Loucy (cell line): ENCODE measurements at regions not wholly inside any gene's neighbourhood (a gene's known extent, or its start where the extent isn't known, plus 50 kb on each side); places are given as distances from the start of the nearest gene placed in this dataset.

ENCODE experiments used
- H2AFZ ChIP-seq: fragments of 200-600 bp; sonication (generic); 2 replicates; pipeline ENCODE4 v1.6.0; 2016; ENCODE audit warnings: antibody characterized with exemption, mild to moderate bottlenecking, low read length, moderate library complexity
- H3F3A ChIP-seq: fragments of 200-600 bp; 2 replicates; pipeline ENCODE4 v1.6.0; 2016; ENCODE audit warnings: antibody characterized with exemption, low read depth, mild to moderate bottlenecking
- H3K27me3 ChIP-seq: fragments of 200-600 bp; sonication (generic); 2 replicates; pipeline ENCODE4 v1.6.1; 2014; ENCODE audit warnings: low read length, mild to moderate bottlenecking; ENCODE audit not compliant: insufficient read depth, poor library complexity, severe bottlenecking
- H3K36me3 ChIP-seq: fragments of 200-600 bp; sonication (generic); 2 replicates; pipeline ENCODE4 v1.6.1; 2016; ENCODE audit warnings: low read length; ENCODE audit not compliant: insufficient read depth
- H3K4me1 ChIP-seq: fragments of 200-600 bp; sonication (generic); 2 replicates; pipeline ENCODE4 v1.5.1; 2014; ENCODE audit warnings: low read length, mild to moderate bottlenecking; ENCODE audit not compliant: insufficient read depth, poor library complexity, severe bottlenecking
- H3K4me2 ChIP-seq: fragments of 200-600 bp; sonication (generic); 2 replicates; pipeline ENCODE4 v1.6.0; 2014; ENCODE audit warnings: antibody characterized with exemption, low read length, low read depth, mild to moderate bottlenecking; ENCODE audit not compliant: poor library complexity, severe bottlenecking
- H3K4me3 ChIP-seq: fragments of 200-600 bp; sonication (generic); 2 replicates; pipeline ENCODE4 v1.5.1; 2014; ENCODE audit warnings: low read length, mild to moderate bottlenecking, mixed read lengths; ENCODE audit not compliant: poor library complexity, severe bottlenecking
- H3K79me2 ChIP-seq: fragments of 200-600 bp; sonication (generic); 2 replicates; pipeline ENCODE4 v1.6.1; 2014; ENCODE audit warnings: low read length; ENCODE audit not compliant: insufficient read depth
- H3K9ac ChIP-seq: fragments of 200-600 bp; sonication (generic); 2 replicates; pipeline ENCODE4 v1.6.0; 2014; ENCODE audit warnings: mild to moderate bottlenecking, low read depth, low read length, moderate library complexity; ENCODE audit not compliant: poor library complexity, severe bottlenecking
- H3K9me2 ChIP-seq: fragments of 200-600 bp; sonication (generic); replicated peaks from 2 replicates; pipeline ENCODE4 v1.6.1; 2016; ENCODE audit warnings: low read depth, low read length, mixed read lengths
- H3K9me3 ChIP-seq: fragments of 200-600 bp; sonication (generic); 2 replicates; pipeline ENCODE4 v1.6.1; 2014; ENCODE audit warnings: mild to moderate bottlenecking, antibody characterized with exemption, low read length, low read depth; ENCODE audit not compliant: insufficient read depth
- H4K20me1 ChIP-seq: fragments of 200-600 bp; sonication (generic); 2 replicates; pipeline ENCODE4 v1.6.0; 2014; ENCODE audit warnings: antibody characterized with exemption, low read length, mild to moderate bottlenecking; ENCODE audit not compliant: insufficient read depth, poor library complexity, severe bottlenecking
- CTCF ChIP-seq: fragments of 200-600 bp; sonication (generic); conservative IDR thresholded peaks from 2 replicates; pipeline ENCODE4 v1.5.1; 2014; ENCODE audit warnings: mild to moderate bottlenecking, antibody characterized with exemption, low read length
- EZH2phosphoT487 ChIP-seq: fragments of 200-600 bp; IDR thresholded peaks from 2 replicates; pipeline ENCODE4 v1.6.1; 2018; ENCODE audit warnings: antibody characterized with exemption, mild to moderate bottlenecking, moderate library complexity, borderline replicate concordance

GRCh38 chrX:6962006-6962355 is 185.5 kb upstream of the STS start:
- no peaks in the 10 kb centered on the region for H3K27me3 ChIP-seq
- TF ChIP-seq EZH2phosphoT487 (no peak), CTCF (no peak)

GRCh38 chrX:6961286-6962005 is 186.1 kb upstream of the STS start:
- Histone ChIP-seq H3K4me1 (no peaks in the 10 kb centered on the region), H3K4me3 (no peak overlapping the region), H2AFZ (no peak overlapping the region), H3K9ac (no peak overlapping the region), H4K20me1 (no peaks in the 10 kb centered on the region), H3K36me3 (no peaks in the 10 kb centered on the region), H3K4me2 (no peak overlapping the region), H3K9me2 (no peaks in the 10 kb centered on the region), H3K27me3 (no peaks in the 10 kb centered on the region), H3K9me3 (no peaks in the 10 kb centered on the region), H3K79me2 (no peaks in the 10 kb centered on the region), H3F3A (no peaks in the 10 kb centered on the region)
- TF ChIP-seq EZH2phosphoT487 (no peak), CTCF (no peak)

More at GRCh38 chrX:6962006-6962355, 185.5 kb upstream of the STS start:
- H3K9me3 ChIP-seq: no peaks in the 10 kb centered on the region
- H2AFZ ChIP-seq: no peak overlapping the region
- H4K20me1 ChIP-seq: no peaks in the 10 kb centered on the region
- no peak overlapping the region for H3K4me2 ChIP-seq
- H3K79me2 ChIP-seq: no peaks in the 10 kb centered on the region
- H3K36me3 ChIP-seq: no peaks in the 10 kb centered on the region
- no peaks in the 10 kb centered on the region for H3K4me1 ChIP-seq
- H3K9ac ChIP-seq: no peak overlapping the region
- H3K4me3 ChIP-seq: no peak overlapping the region
- H3K9me2 ChIP-seq: no peaks in the 10 kb centered on the region
- H3F3A ChIP-seq: no peaks in the 10 kb centered on the region

- H3K9me3 ChIP-seq: no peaks in the 10 kb centered on the region
- H3K4me1 ChIP-seq: no peaks in the 10 kb centered on the region
- H3K9me2 ChIP-seq: no peaks in the 10 kb centered on the region
- H3K36me3 ChIP-seq: no peaks in the 10 kb centered on the region
- no peak overlapping the region for H2AFZ ChIP-seq
- no peak overlapping the region for H3K4me2 ChIP-seq
- H3K4me3 ChIP-seq: no peak overlapping the region
- no peak overlapping the region for H3K9ac ChIP-seq
- no peaks in the 10 kb centered on the region for H4K20me1 ChIP-seq
- TF ChIP-seq EZH2phosphoT487 (no peak), CTCF (no peak)
- H3K79me2 ChIP-seq: no peaks in the 10 kb centered on the region
- no peaks in the 10 kb centered on the region for H3K27me3 ChIP-seq
- no peaks in the 10 kb centered on the region for H3F3A ChIP-seq
These were observed 188.5 kb upstream of the STS start for GRCh38 chrX:6959006-6959405.
